NT2/D1 (cell line): ENCODE measurements at regions not wholly inside any gene's neighbourhood (a gene's known extent, or its start where the extent isn't known, plus 50 kb on each side); places are given as distances from the start of the nearest gene placed in this dataset.

Source experiments
- SUZ12 ChIP-seq: IDR thresholded peaks from 2 replicates; pipeline ENCODE4 v1.6.1; 2011; ENCODE audit not compliant: insufficient read length, insufficient read depth; ENCODE audit errors: extremely low read depth
- YY1 ChIP-seq: IDR thresholded peaks from 2 replicates; pipeline ENCODE4 v1.6.1; 2011; ENCODE audit not compliant: insufficient read length, insufficient read depth
- ZNF274 ChIP-seq: IDR thresholded peaks from 2 replicates; pipeline ENCODE4 v1.6.1; 2011; ENCODE audit warnings: mild to moderate bottlenecking, low read depth, low read length

GRCh38 chr10:107303203-107303602 is 138.7 kb upstream of the SORCS1 start:
- TF ChIP-seq YY1 (no peak), SUZ12 (no peak), ZNF274 (no peak)
